RPMI8226 (cell line): ENCODE measurements at regions not wholly inside any gene's neighbourhood (a gene's known extent, or its start where the extent isn't known, plus 50 kb on each side); places are given as distances from the start of the nearest gene placed in this dataset.
"Not testable (repeated sequence)": the region's sequence is repeated elsewhere in the genome, so short reads cannot be mapped to it uniquely, and the experiment has no call there.

ENCODE experiments used
- DNase-seq: peaks from one replicate; pipeline ENCODE4 v3.0.0-alpha.2; 2015

DNA sequence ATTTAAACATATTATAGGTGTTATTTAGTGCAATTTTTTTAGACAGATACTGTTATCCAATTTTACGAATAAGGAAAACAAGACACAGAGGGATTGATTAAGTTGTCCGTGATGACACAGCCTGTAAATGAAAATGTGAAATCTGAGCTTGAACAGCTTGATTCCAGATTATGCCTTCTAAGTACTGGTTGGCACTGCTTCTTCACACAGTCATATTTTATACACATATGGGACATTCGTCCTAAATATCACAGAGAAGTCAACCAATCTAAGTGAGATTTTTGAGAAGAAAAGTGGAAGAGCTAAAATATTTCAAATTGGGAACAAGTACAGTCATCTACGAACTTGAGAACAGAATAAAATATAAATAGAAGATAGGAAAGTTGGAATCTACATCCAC, 756.3 kb downstream of the BCKDHB start:
- DNase-seq: no peak

DNA sequence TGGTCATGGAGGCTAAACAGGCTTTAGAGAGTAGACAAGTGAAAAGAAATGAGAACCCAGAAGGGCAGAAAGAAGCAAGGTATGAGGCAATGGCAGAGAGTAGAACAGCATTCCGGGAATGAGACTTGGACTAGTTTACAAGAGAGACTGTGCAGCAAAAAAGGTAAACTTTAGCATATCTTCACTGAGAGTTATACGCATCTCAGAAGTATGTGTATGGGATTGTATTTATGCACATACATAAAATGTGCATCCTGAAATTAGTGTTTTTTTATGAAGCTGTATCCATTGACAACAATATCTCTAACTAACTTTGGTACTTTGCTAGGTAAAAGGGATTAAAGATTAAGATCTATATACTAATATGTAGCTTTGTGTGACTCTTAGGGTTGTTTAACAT, 753.6 kb downstream of the BCKDHB start:
- DNase-seq: no peak

DNA sequence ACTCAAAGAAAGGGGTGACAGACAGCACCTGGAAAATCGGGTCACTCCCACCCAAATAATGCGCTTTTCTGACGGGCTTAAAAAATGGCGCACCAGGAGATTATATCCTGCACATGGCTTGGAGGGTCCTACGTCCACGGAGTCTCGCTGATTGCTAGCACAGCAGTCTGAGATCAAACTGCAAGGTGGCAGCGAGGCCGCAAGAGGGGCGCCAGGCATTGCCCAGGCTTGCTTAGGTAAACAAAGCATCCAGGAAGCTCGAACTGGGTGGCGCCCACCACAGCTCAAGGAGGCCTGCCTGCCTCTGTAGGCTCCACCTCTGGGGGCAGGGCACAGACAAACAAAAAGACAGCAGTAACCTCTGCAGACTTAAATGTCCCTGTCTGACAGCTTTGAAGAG, 741.5 kb downstream of the BCKDHB start:
- not testable (repeated sequence) for DNase-seq

- DNase-seq: no peak
Observed at GRCh38 chr6:80832337-80832736, 725.9 kb downstream of the BCKDHB start.

- no peak for DNase-seq
Observed at GRCh38 chr6:80793411-80793810, 686.9 kb downstream of the BCKDHB start.

DNA sequence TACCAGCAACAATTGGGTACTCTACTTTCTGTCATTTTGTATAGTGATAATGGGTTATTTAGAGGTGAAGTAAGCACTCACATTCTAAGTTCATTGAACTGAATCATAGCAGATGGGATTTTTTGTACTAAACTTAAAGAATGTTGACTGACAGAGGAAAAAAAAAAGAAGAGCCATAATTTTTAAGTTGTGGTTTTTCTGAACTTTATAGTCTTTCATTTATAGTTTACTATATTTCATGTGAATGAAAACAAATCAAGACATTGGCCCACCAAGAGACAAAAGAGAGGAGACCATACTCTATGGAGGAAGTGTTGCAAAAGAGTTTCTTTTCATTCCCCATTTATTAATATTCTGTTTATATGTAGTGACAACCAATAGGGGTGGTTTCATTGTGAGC, 685.7 kb downstream of the BCKDHB start:
- DNase-seq: no peak

- no peak for DNase-seq
Observed at GRCh38 chr6:80789912-80790570, 683.6 kb downstream of the BCKDHB start.

DNA sequence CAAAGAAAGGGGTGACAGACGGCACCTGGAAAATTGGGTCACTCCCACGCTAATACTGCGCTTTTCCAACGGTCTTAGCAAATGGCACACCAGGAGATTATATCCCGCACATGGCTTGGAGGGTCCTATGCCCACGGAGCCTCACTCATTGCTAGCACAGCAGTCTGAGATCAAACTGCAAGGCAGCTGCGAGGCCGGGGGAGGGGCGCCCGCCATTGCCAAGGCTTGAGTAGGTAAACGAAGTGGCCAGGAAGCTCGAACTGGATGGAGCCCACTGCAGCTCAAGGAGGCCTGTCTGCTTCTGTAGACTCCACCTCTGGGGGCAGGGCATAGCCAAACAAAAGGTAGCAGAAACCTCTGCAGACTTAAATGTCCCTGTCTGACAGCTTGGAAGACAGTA, 676.8 kb downstream of the BCKDHB start:
- not testable (repeated sequence) for DNase-seq

GRCh38 chr6:80771941-80772340, 665.5 kb downstream of the BCKDHB start:
- peak; percentile 17 for DNase-seq

DNA sequence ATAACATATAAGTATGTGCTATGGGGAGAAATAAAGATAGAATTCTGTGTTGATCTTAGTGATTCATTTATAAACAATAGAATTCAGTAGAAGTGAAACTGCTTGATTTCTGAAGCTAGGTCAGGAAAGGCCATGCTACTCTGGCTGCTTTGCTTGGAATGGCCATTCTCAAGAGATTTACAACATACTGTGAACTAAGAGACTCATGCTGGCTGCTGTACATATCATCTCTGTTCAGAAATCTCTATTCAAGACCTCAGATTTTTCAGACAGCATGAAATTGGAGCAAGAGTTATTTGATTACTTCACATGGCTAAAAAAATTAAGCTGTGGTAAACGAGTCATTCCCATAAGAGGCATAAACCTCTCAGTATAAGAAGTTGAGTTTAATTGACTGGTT, 662.6 kb downstream of the BCKDHB start:
- no peak for DNase-seq

DNA sequence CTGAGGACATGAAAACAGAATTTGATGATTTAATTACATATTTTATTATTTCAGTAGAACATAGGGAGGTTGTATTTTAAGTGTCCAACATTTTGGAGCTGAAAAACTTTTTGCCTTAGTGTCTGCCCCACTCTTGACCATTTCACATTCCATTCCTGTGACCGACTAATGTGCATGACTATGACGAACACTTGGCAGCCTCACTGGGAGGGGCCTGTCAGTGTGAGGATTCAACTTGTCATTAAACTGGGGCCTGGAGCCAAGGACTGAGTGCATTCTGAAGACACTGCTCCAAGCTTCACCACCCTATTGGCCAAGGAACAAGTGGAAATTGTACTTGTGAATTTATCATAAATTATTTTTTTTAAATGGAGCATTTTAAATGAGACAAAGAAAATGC, 661.3 kb downstream of the BCKDHB start:
- no peak for DNase-seq

DNA sequence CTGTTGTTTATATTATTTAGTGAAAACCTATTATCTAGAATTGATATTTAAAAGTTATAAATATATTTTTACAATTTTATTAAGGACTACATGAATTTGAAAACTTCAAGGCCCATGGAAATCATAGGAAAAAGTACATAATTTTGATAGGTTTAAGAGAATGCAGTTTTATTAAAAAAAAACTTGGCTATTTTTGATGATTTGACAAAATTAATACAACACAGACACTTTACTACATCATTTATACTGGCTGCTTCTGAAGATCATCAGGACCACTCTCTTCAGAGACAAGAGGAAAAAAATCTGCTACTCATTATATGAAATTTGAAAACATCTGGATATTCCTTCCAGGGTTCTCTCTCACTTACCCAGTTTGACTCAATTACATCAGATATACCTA, 637.7 kb downstream of the BCKDHB start:
- DNase-seq: no peak

- peak; percentile 7 for DNase-seq
Observed at GRCh38 chr6:80742481-80742880, 636.0 kb downstream of the BCKDHB start.

- no peak for DNase-seq
Observed at GRCh38 chr6:80733641-80734040, 627.2 kb downstream of the BCKDHB start.

- DNase-seq: no peak
Observed at GRCh38 chr6:80728830-80729229, 622.4 kb downstream of the BCKDHB start.

DNA sequence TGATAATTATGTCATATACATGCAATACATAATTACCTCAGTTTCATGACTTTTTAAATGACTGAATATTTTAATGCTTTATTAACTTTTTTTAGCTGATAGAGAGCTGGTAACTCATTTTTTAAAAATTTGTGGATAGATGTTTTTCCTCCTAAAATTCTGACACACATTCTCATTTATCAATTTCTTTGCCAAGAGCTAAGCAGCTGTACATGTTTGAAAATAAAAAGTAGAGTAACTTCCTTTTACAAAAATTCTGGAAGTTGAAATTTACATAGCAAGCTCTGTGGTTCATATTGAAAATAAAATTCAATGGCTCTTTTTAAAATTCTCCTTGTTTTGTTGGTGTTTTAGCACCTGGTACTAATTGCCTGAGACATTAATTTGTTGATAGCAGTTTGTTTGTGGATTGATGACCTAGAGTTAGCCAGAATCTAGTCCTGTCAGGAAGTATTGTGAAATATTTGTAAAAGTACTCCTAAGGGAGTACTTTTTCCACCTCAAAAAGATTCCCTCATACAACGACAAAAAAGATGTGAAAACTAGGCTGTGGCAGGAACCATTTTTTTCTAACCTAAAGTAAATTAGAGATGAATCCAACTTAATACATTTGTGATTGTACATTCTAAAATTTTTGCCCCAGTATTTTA, 621.8 kb downstream of the BCKDHB start:
- no peak for DNase-seq

- DNase-seq: peak; percentile 15
Observed at GRCh38 chr6:80725156-80725930, 618.9 kb downstream of the BCKDHB start.

- no peak for DNase-seq
Observed at GRCh38 chr6:80720824-80721223, 614.4 kb downstream of the BCKDHB start.

DNA sequence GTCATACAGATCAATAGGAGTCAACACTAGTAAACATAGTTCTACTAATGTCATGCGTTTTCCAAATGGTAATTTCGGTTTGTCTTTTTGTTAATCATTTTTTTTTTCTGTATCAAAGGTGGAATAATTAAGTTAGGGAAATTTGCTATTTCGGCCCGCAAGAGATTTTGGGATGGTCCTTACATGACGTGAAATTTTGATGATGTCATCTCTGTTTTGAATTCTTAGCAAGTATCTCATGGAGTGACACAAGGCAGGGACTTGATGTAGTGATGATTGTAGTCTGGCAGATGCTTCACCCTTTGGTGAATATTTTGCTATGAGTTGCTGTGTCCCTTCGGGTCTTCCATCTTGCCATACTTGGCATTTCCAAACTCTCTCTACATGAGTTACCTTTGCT, 608.0 kb downstream of the BCKDHB start:
- DNase-seq: no peak

DNA sequence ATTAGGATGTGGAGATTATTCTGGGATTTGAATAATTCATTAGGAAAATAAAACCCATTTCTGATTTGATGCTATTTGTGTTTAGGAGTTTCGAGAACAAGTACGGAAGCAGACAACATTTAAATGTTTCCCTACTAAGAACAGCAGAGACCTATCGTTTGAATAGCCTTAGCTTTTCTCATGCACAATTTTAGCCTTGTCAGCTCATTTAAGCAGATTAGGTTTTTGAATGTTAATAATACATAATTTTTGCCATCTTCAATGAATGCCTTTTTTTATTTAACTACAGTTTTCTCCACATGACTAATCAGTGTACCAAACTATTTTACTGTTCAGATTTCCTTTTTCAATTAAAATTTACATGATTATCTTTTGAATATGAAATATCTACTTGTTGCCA, 592.0 kb downstream of the BCKDHB start:
- no peak for DNase-seq

DNA sequence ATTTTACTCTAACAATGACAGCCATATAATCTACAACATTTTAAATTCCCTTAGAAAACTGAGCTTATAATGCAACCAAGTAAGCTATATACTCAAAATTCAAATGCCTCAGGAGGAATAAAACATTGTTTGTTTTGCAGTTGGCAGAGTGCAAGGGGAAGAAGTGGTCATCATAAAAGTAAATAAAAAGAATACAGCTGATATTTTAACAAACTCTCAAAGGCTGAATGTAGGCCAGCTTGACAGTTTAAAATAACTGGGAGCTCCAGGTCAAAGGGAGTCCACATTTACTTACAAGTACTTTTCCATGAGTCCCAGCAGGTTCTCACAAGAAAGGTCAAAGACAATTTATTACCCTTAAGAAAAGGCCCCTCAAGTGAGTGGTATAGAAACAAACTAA, 589.8 kb downstream of the BCKDHB start:
- no peak for DNase-seq

DNA sequence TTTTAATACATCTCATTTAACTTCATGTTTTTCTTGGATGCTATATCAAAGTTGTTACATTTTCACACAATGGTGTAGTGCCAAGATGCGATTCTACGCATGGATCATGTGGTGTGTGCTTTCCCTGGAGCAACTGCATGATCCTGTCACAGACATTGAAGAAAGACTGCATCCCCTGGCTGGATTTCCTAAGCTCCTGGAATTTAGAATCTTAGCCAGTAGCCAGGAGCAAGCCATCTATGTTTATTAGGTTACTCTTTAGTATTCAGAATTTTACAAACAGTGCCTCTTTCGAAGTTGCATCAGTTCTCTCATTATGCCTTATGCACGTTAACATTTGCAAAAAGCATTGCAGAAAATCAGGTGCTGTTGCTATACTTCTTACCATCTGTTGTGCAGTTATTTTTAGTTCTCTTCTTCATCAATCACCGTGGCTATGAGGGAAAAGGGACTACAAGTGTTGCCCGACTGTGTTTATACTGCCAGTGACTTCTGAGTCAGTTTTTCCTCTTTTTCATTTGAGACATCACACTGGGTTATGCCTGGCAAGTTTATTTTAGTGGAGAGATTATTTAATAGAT, 584.2 kb downstream of the BCKDHB start:
- DNase-seq: no peak

- DNase-seq: no peak
Observed at GRCh38 chr6:80689716-80690395, 583.4 kb downstream of the BCKDHB start.
